ENCODE measurements at regions not wholly inside any gene's neighbourhood (a gene's known extent, or its start where the extent isn't known, plus 50 kb on each side); places are given as distances from the start of the nearest gene placed in this dataset.

DNA sequence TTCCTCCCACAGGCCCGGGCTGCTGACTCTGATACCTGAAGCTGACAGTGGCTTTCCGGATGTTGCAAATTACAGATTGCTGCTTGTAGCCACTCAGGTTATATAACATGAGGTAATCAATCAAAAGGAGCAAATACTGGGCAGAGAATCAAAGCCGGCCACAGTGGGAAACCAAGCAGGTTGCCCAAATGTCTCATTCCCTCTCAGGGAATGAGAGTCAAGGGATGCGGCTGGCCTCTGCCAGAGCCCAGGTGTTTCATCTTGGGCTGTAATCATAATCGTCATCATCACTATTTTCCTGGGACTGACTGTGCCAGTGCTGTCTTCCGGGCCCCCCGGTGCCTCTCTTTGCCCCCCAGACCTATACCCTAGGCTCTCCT lies 292.4 kb upstream of the FOXF1 start:
- DNase-seq (ENCODE audit: low read depth, low spot score) (no peak), ATAC-seq (no peak)
- ChIA-PET POLR2A (no interaction called here), CTCF (no interaction called here)
- no peaks in the 10 kb centered on the region for H3K9me3 ChIP-seq (ENCODE audit: control insufficient read depth, insufficient read depth, low read depth, low read length)
- H3K36me3 ChIP-seq (ENCODE audit: control insufficient read depth, insufficient read depth, low read length), result no peaks in the 10 kb centered on the region
- no TSS peak for BruUV-seq (replicated peaks)
- peaks cover 9% of the 10 kb centered on the region for H3K27me3 ChIP-seq (ENCODE audit: control insufficient read depth, insufficient read depth, low read length)
- TF ChIP-seq, protein P1, sequence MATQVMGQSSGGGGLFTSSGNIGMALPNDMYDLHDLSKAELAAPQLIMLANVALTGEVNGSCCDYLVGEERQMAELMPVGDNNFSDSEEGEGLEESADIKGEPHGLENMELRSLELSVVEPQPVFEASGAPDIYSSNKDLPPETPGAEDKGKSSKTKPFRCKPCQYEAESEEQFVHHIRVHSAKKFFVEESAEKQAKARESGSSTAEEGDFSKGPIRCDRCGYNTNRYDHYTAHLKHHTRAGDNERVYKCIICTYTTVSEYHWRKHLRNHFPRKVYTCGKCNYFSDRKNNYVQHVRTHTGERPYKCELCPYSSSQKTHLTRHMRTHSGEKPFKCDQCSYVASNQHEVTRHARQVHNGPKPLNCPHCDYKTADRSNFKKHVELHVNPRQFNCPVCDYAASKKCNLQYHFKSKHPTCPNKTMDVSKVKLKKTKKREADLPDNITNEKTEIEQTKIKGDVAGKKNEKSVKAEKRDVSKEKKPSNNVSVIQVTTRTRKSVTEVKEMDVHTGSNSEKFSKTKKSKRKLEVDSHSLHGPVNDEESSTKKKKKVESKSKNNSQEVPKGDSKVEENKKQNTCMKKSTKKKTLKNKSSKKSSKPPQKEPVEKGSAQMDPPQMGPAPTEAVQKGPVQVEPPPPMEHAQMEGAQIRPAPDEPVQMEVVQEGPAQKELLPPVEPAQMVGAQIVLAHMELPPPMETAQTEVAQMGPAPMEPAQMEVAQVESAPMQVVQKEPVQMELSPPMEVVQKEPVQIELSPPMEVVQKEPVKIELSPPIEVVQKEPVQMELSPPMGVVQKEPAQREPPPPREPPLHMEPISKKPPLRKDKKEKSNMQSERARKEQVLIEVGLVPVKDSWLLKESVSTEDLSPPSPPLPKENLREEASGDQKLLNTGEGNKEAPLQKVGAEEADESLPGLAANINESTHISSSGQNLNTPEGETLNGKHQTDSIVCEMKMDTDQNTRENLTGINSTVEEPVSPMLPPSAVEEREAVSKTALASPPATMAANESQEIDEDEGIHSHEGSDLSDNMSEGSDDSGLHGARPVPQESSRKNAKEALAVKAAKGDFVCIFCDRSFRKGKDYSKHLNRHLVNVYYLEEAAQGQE (IDR thresholded peaks at IDR 0.05; ENCODE audit: insufficient read depth in 1 of 2, low read depth in 2 of 2, low read length in 1 of 2), result no peak
- no peak for TF ChIP-seq SIN3A (IDR thresholded peaks at IDR 0.05; ENCODE audit: borderline replicate concordance, insufficient read depth, low read depth, low read length)
- no peak overlapping the region for H3K4me3 ChIP-seq (ENCODE audit: low read depth in 2 of 2, low read length in 2 of 2)
- intact Hi-C loops (cut with micrococcal nuclease; ENCODE audit: unreplicated experiment) (no loop called here), in situ Hi-C loops (cut with HindIII; ENCODE audit: low pct_unique_long_range_greater_than_20kb, low sequenced_read_pairs) (no loop called here)
- no peak overlapping the region for H3K27ac ChIP-seq (ENCODE audit: low read length)
- no peaks in the 10 kb centered on the region for H3K4me1 ChIP-seq (ENCODE audit: control insufficient read depth, insufficient read depth, low read length)

DNA sequence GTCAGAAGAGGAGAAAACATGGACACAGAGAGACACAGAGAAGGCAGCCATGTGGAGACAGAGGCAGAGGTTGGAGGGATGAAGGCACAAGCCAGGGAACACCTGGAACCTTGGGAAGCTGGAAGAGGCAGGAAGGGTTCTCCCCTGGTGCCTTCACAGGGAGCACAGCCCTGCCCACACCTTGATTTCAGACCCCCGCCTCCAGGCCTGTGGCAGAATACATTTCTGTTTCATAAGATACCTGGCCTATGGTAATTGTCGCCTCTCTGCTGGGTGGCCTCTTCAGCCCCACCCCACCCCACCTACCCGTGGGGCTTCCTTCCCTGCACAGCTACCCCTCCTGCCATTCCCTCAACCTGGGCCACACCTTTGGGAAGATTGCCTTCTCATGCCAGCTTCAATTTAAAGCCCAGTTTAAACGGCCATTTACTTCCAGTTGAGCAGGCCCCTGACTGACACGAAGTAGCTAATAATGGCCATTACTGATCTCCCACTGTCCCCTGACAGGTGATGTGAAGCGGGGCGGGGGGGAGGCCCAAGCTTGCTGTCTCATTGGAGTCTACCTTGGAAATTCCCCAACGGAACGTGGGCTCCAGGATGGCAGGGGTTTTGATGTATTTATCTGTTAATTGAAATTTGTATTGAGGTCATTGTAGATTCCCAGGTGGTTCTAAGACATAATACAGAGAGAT lies 291.7 kb upstream of the FOXF1 start:
- no peaks in the 10 kb centered on the region for H3K4me1 ChIP-seq (ENCODE audit: control insufficient read depth, insufficient read depth, low read length)
- H3K4me3 ChIP-seq (ENCODE audit: low read depth in 2 of 2, low read length in 2 of 2), result no peak overlapping the region
- intact Hi-C loops (cut with micrococcal nuclease; ENCODE audit: unreplicated experiment), result no loop called here
- BruUV-seq (replicated peaks), result no TSS peak
- no peak for DNase-seq (ENCODE audit: low read depth, low spot score)
- in situ Hi-C loops (cut with HindIII; ENCODE audit: low pct_unique_long_range_greater_than_20kb, low sequenced_read_pairs), result no loop called here
- TF ChIP-seq POLR2AphosphoS5 (IDR thresholded peaks at IDR 0.05; ENCODE audit: low read depth, low read length) (no peak), TCF7L2 (IDR thresholded peaks at IDR 0.05; ENCODE audit: low read depth, low read length) (no peak), SIN3A (IDR thresholded peaks at IDR 0.05; ENCODE audit: borderline replicate concordance, insufficient read depth, low read depth, low read length) (no peak)
- TF ChIP-seq, protein P2, sequence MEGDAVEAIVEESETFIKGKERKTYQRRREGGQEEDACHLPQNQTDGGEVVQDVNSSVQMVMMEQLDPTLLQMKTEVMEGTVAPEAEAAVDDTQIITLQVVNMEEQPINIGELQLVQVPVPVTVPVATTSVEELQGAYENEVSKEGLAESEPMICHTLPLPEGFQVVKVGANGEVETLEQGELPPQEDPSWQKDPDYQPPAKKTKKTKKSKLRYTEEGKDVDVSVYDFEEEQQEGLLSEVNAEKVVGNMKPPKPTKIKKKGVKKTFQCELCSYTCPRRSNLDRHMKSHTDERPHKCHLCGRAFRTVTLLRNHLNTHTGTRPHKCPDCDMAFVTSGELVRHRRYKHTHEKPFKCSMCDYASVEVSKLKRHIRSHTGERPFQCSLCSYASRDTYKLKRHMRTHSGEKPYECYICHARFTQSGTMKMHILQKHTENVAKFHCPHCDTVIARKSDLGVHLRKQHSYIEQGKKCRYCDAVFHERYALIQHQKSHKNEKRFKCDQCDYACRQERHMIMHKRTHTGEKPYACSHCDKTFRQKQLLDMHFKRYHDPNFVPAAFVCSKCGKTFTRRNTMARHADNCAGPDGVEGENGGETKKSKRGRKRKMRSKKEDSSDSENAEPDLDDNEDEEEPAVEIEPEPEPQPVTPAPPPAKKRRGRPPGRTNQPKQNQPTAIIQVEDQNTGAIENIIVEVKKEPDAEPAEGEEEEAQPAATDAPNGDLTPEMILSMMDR (IDR thresholded peaks at IDR 0.05), result no peak
- TF ChIP-seq, protein P1 (IDR thresholded peaks at IDR 0.05; ENCODE audit: insufficient read depth in 1 of 2, low read depth in 2 of 2, low read length in 1 of 2), result no peak
- ChIA-PET POLR2A (interaction anchor here (0.6 kb wide), 1 partner anchor 9 kb away, joined by 4 read pairs; no protein-coding TSS in a partner anchor), CTCF (interaction anchor here (0.6 kb wide), 1 partner anchor 181 kb away, joined by 3 read pairs; no protein-coding TSS in a partner anchor)
- H3K36me3 ChIP-seq (ENCODE audit: control insufficient read depth, insufficient read depth, low read length), result no peaks in the 10 kb centered on the region
- H3K27me3 ChIP-seq (ENCODE audit: control insufficient read depth, insufficient read depth, low read length), result peaks cover 15% of the 10 kb centered on the region
- no peak overlapping the region for H3K27ac ChIP-seq (ENCODE audit: low read length)
- no peak for ATAC-seq
- H3K9me3 ChIP-seq (ENCODE audit: control insufficient read depth, insufficient read depth, low read depth, low read length), result no peaks in the 10 kb centered on the region

All from Panc1 (cell line).